ENCODE measurements at regions not wholly inside any gene's neighbourhood (a gene's known extent, or its start where the extent isn't known, plus 50 kb on each side); places are given as distances from the start of the nearest gene placed in this dataset.
"Not testable (repeated sequence)": the region's sequence is repeated elsewhere in the genome, so short reads cannot be mapped to it uniquely, and the experiment has no call there.

- Histone ChIP-seq H3K9ac (ENCODE audit: low read depth, low read length) (no peak overlapping the region), H3K9me3 (ENCODE audit: control insufficient read depth, insufficient read depth, low read length) (no peaks in the 10 kb centered on the region), H3K36me3 (ENCODE audit: control insufficient read depth, insufficient read depth, low read length) (peaks cover 3% of the 10 kb centered on the region), H3K27me3 (ENCODE audit: control insufficient read depth, insufficient read depth, low read length) (no peaks in the 10 kb centered on the region), H3K4me3 (ENCODE audit: low read depth, low read length) (no peak overlapping the region), H3K4me1 (ENCODE audit: control insufficient read depth, insufficient read depth, low read length) (peaks cover 8% of the 10 kb centered on the region)
These were observed 186.2 kb downstream of the LARP7 start for GRCh38 chr4:112823156-112823555.

GRCh38 chr4:112823606-112824005 lies 186.7 kb downstream of the LARP7 start:
- H3K4me3 ChIP-seq (ENCODE audit: low read depth, low read length), result no peak overlapping the region
- no peak overlapping the region for H3K9ac ChIP-seq (ENCODE audit: low read depth, low read length)
- peaks cover 3% of the 10 kb centered on the region for H3K36me3 ChIP-seq (ENCODE audit: control insufficient read depth, insufficient read depth, low read length)
- H3K27me3 ChIP-seq (ENCODE audit: control insufficient read depth, insufficient read depth, low read length), result no peaks in the 10 kb centered on the region
- peaks cover 4% of the 10 kb centered on the region for H3K4me1 ChIP-seq (ENCODE audit: control insufficient read depth, insufficient read depth, low read length)
- H3K9me3 ChIP-seq (ENCODE audit: control insufficient read depth, insufficient read depth, low read length), result no peaks in the 10 kb centered on the region

- Histone ChIP-seq H3K4me3 (ENCODE audit: low read depth, low read length) (no peak overlapping the region), H3K4me1 (ENCODE audit: control insufficient read depth, insufficient read depth, low read length) (no peaks in the 10 kb centered on the region), H3K9me3 (ENCODE audit: control insufficient read depth, insufficient read depth, low read length) (peaks cover 8% of the 10 kb centered on the region), H3K27me3 (ENCODE audit: control insufficient read depth, insufficient read depth, low read length) (no peaks in the 10 kb centered on the region), H3K36me3 (ENCODE audit: control insufficient read depth, insufficient read depth, low read length) (peaks cover 8% of the 10 kb centered on the region), H3K9ac (ENCODE audit: low read depth, low read length) (no peak overlapping the region)
These were observed 193.9 kb downstream of the LARP7 start for GRCh38 chr4:112830753-112831386.

- H3K36me3 ChIP-seq (ENCODE audit: control insufficient read depth, insufficient read depth, low read length), result peaks cover 5% of the 10 kb centered on the region
- H3K4me3 ChIP-seq (ENCODE audit: low read depth, low read length), result no peak overlapping the region
- peaks cover 17% of the 10 kb centered on the region for H3K9me3 ChIP-seq (ENCODE audit: control insufficient read depth, insufficient read depth, low read length)
- no peaks in the 10 kb centered on the region for H3K4me1 ChIP-seq (ENCODE audit: control insufficient read depth, insufficient read depth, low read length)
- no peaks in the 10 kb centered on the region for H3K27me3 ChIP-seq (ENCODE audit: control insufficient read depth, insufficient read depth, low read length)
- no peak overlapping the region for H3K9ac ChIP-seq (ENCODE audit: low read depth, low read length)
These were observed 195.6 kb downstream of the LARP7 start for GRCh38 chr4:112832493-112832892.

GRCh38 chr4:112836895-112837294 lies 200.0 kb downstream of the LARP7 start:
- no peak overlapping the region for H3K4me3 ChIP-seq (ENCODE audit: low read depth, low read length)
- no peaks in the 10 kb centered on the region for H3K4me1 ChIP-seq (ENCODE audit: control insufficient read depth, insufficient read depth, low read length)
- H3K36me3 ChIP-seq (ENCODE audit: control insufficient read depth, insufficient read depth, low read length), result no peaks in the 10 kb centered on the region
- peaks cover 12% of the 10 kb centered on the region for H3K9me3 ChIP-seq (ENCODE audit: control insufficient read depth, insufficient read depth, low read length)
- no peaks in the 10 kb centered on the region for H3K27me3 ChIP-seq (ENCODE audit: control insufficient read depth, insufficient read depth, low read length)
- no peak overlapping the region for H3K9ac ChIP-seq (ENCODE audit: low read depth, low read length)

- peaks cover 12% of the 10 kb centered on the region for H3K9me3 ChIP-seq (ENCODE audit: control insufficient read depth, insufficient read depth, low read length)
- H3K4me1 ChIP-seq (ENCODE audit: control insufficient read depth, insufficient read depth, low read length); H3K36me3 ChIP-seq (ENCODE audit: control insufficient read depth, insufficient read depth, low read length); H3K4me3 ChIP-seq (ENCODE audit: low read depth, low read length); H3K27me3 ChIP-seq (ENCODE audit: control insufficient read depth, insufficient read depth, low read length); H3K9ac ChIP-seq (ENCODE audit: low read depth, low read length): not testable (repeated sequence)
These were observed 201.1 kb downstream of the LARP7 start for GRCh38 chr4:112838015-112838414.

GRCh38 chr4:112840061-112840460 lies 203.1 kb downstream of the LARP7 start:
- Histone ChIP-seq H3K27me3 (ENCODE audit: control insufficient read depth, insufficient read depth, low read length) (no peaks in the 10 kb centered on the region), H3K4me3 (ENCODE audit: low read depth, low read length) (no peak overlapping the region), H3K9me3 (ENCODE audit: control insufficient read depth, insufficient read depth, low read length) (peaks cover 12% of the 10 kb centered on the region), H3K9ac (ENCODE audit: low read depth, low read length) (no peak overlapping the region), H3K4me1 (ENCODE audit: control insufficient read depth, insufficient read depth, low read length) (no peaks in the 10 kb centered on the region), H3K36me3 (ENCODE audit: control insufficient read depth, insufficient read depth, low read length) (no peaks in the 10 kb centered on the region)

- Histone ChIP-seq H3K9ac (ENCODE audit: low read depth, low read length) (no peak overlapping the region), H3K9me3 (ENCODE audit: control insufficient read depth, insufficient read depth, low read length) (peaks cover 12% of the 10 kb centered on the region), H3K4me3 (ENCODE audit: low read depth, low read length) (no peak overlapping the region), H3K27me3 (ENCODE audit: control insufficient read depth, insufficient read depth, low read length) (no peaks in the 10 kb centered on the region), H3K36me3 (ENCODE audit: control insufficient read depth, insufficient read depth, low read length) (no peaks in the 10 kb centered on the region), H3K4me1 (ENCODE audit: control insufficient read depth, insufficient read depth, low read length) (no peaks in the 10 kb centered on the region)
These were observed 203.7 kb downstream of the LARP7 start for GRCh38 chr4:112840619-112841018.

GRCh38 chr4:112842513-112842912 lies 205.6 kb downstream of the LARP7 start:
- H3K9me3 ChIP-seq (ENCODE audit: control insufficient read depth, insufficient read depth, low read length), result peaks cover under 1% of the 10 kb centered on the region
- no peak overlapping the region for H3K4me3 ChIP-seq (ENCODE audit: low read depth, low read length)
- H3K9ac ChIP-seq (ENCODE audit: low read depth, low read length), result no peak overlapping the region
- no peaks in the 10 kb centered on the region for H3K4me1 ChIP-seq (ENCODE audit: control insufficient read depth, insufficient read depth, low read length)
- H3K36me3 ChIP-seq (ENCODE audit: control insufficient read depth, insufficient read depth, low read length), result no peaks in the 10 kb centered on the region
- no peaks in the 10 kb centered on the region for H3K27me3 ChIP-seq (ENCODE audit: control insufficient read depth, insufficient read depth, low read length)

- H3K36me3 ChIP-seq (ENCODE audit: control insufficient read depth, insufficient read depth, low read length), result no peaks in the 10 kb centered on the region
- no peak overlapping the region for H3K4me3 ChIP-seq (ENCODE audit: low read depth, low read length)
- H3K27me3 ChIP-seq (ENCODE audit: control insufficient read depth, insufficient read depth, low read length), result no peaks in the 10 kb centered on the region
- H3K9ac ChIP-seq (ENCODE audit: low read depth, low read length), result no peak overlapping the region
- H3K9me3 ChIP-seq (ENCODE audit: control insufficient read depth, insufficient read depth, low read length), result no peaks in the 10 kb centered on the region
- H3K4me1 ChIP-seq (ENCODE audit: control insufficient read depth, insufficient read depth, low read length), result no peaks in the 10 kb centered on the region
These were observed 204.1 kb upstream of the ANK2 start for GRCh38 chr4:112845386-112845785.

- Histone ChIP-seq H3K4me3 (ENCODE audit: low read depth, low read length) (no peak overlapping the region), H3K4me1 (ENCODE audit: control insufficient read depth, insufficient read depth, low read length) (no peaks in the 10 kb centered on the region), H3K9ac (ENCODE audit: low read depth, low read length) (no peak overlapping the region), H3K36me3 (ENCODE audit: control insufficient read depth, insufficient read depth, low read length) (no peaks in the 10 kb centered on the region), H3K9me3 (ENCODE audit: control insufficient read depth, insufficient read depth, low read length) (no peaks in the 10 kb centered on the region), H3K27me3 (ENCODE audit: control insufficient read depth, insufficient read depth, low read length) (no peaks in the 10 kb centered on the region)
These were observed 202.4 kb upstream of the ANK2 start for GRCh38 chr4:112847045-112847444.

- no peaks in the 10 kb centered on the region for H3K9me3 ChIP-seq (ENCODE audit: control insufficient read depth, insufficient read depth, low read length)
- H3K4me1 ChIP-seq (ENCODE audit: control insufficient read depth, insufficient read depth, low read length), result no peaks in the 10 kb centered on the region
- no peak overlapping the region for H3K4me3 ChIP-seq (ENCODE audit: low read depth, low read length)
- no peaks in the 10 kb centered on the region for H3K27me3 ChIP-seq (ENCODE audit: control insufficient read depth, insufficient read depth, low read length)
- H3K36me3 ChIP-seq (ENCODE audit: control insufficient read depth, insufficient read depth, low read length), result no peaks in the 10 kb centered on the region
- no peak overlapping the region for H3K9ac ChIP-seq (ENCODE audit: low read depth, low read length)
These were observed 201.7 kb upstream of the ANK2 start for GRCh38 chr4:112847781-112848180.
